SU-DHL-6 (cell line): ENCODE measurements at regions not wholly inside any gene's neighbourhood (a gene's known extent, or its start where the extent isn't known, plus 50 kb on each side); places are given as distances from the start of the nearest gene placed in this dataset.

Experiments used
- H2AFZ ChIP-seq: fragments of 200-600 bp; sonication (generic); 2 replicates; pipeline ENCODE4 v1.6.1; 2014; ENCODE audit warnings: low read depth, mild to moderate bottlenecking, moderate library complexity, mixed read lengths, antibody characterized with exemption, low read length; ENCODE audit not compliant: severe bottlenecking
- H3F3A ChIP-seq: fragments of 200-600 bp; shearing (Covaris generic); 2 replicates; pipeline ENCODE4 v1.6.0; 2016; ENCODE audit warnings: antibody characterized with exemption, mild to moderate bottlenecking; ENCODE audit not compliant: insufficient read depth
- H3K27ac ChIP-seq: fragments of 200-600 bp; sonication (generic); 2 replicates; pipeline ENCODE4 v1.5.1; 2016; ENCODE audit warnings: low read depth, mild to moderate bottlenecking, low read length, moderate library complexity, mixed read lengths
- H3K27me3 ChIP-seq: fragments of 200-600 bp; sonication (generic), shearing (Covaris generic); 2 replicates; pipeline ENCODE4 v1.6.0; 2014; ENCODE audit warnings: mild to moderate bottlenecking, low read length
- H3K36me3 ChIP-seq: fragments of 200-600 bp; sonication (generic); 2 replicates; pipeline ENCODE4 v1.6.1; 2014; ENCODE audit warnings: mild to moderate bottlenecking, low read length, mixed read lengths
- H3K4me2 ChIP-seq: fragments of 300-600, 200-600 bp; shearing (Covaris generic), sonication (generic); 2 replicates; pipeline ENCODE4 v1.6.0; 2014; ENCODE audit warnings: low read length, low read depth, mild to moderate bottlenecking; ENCODE audit not compliant: poor library complexity, severe bottlenecking
- H3K4me3 ChIP-seq: fragments of 200-600 bp; sonication (generic); 2 replicates; pipeline ENCODE4 v1.5.1; 2014; ENCODE audit warnings: antibody characterized with exemption, low read length, mild to moderate bottlenecking, mixed read lengths; ENCODE audit not compliant: insufficient read depth, poor library complexity, severe bottlenecking
- H3K79me2 ChIP-seq: fragments of 200-600 bp; sonication (generic); 2 replicates; pipeline ENCODE4 v1.6.1; 2014; ENCODE audit warnings: mild to moderate bottlenecking, low read length, moderate library complexity; ENCODE audit not compliant: insufficient read depth
- H3K9ac ChIP-seq: fragments of 200-600 bp; sonication (generic); 2 replicates; pipeline ENCODE4 v1.7.0; 2014; ENCODE audit warnings: mild to moderate bottlenecking, low read length
- H3K9me2 ChIP-seq: fragments of 200-600 bp; sonication (generic); replicated peaks from 2 replicates; pipeline ENCODE4 v1.6.1; 2014; ENCODE audit warnings: low read length; ENCODE audit not compliant: insufficient read depth
- H3K9me3 ChIP-seq: fragments of 200-600 bp; sonication (generic); 2 replicates; pipeline ENCODE4 v1.6.1; 2014; ENCODE audit warnings: low read length, mixed read lengths; ENCODE audit not compliant: insufficient read depth
- H4K20me1 ChIP-seq: fragments of 200-600 bp; sonication (generic); 2 replicates; pipeline ENCODE4 v1.6.1; 2014; ENCODE audit warnings: low read depth, mild to moderate bottlenecking, antibody characterized with exemption, low read length, moderate library complexity, mixed read lengths
- CTCF ChIP-seq: fragments of 200-600 bp; sonication (generic); IDR thresholded peaks from one replicate; pipeline ENCODE4 v1.5.1; 2017; ENCODE audit warnings: antibody characterized with exemption, mild to moderate bottlenecking, low read length, moderate library complexity; ENCODE audit not compliant: insufficient read depth, poor library complexity, severe bottlenecking
- EZH2phosphoT487 ChIP-seq: fragments of 200-600 bp; sonication (generic), shearing (Covaris generic); conservative IDR thresholded peaks from 2 replicates; pipeline ENCODE4 v1.6.1; 2018; ENCODE audit warnings: mild to moderate bottlenecking, antibody characterized with exemption, low read length, moderate library complexity, mixed read lengths

- no peaks in the 10 kb centered on the region for H3F3A ChIP-seq
Measured at GRCh38 chr7:34236839-34237492, 331.6 kb downstream of the BMPER start.

GRCh38 chr7:34237493-34237849 lies 332.1 kb downstream of the BMPER start:
- Histone ChIP-seq H3K9ac (no peak overlapping the region), H3K4me2 (no peak overlapping the region), H3K27me3 (no peaks in the 10 kb centered on the region), H3K36me3 (no peaks in the 10 kb centered on the region), H3K4me3 (no peak overlapping the region), H3F3A (no peaks in the 10 kb centered on the region), H3K9me2 (no peaks in the 10 kb centered on the region), H2AFZ (no peak overlapping the region), H3K27ac (no peak overlapping the region), H4K20me1 (no peaks in the 10 kb centered on the region), H3K79me2 (no peaks in the 10 kb centered on the region), H3K9me3 (no peaks in the 10 kb centered on the region)
- TF ChIP-seq CTCF (no peak), EZH2phosphoT487 (no peak)

More at GRCh38 chr7:34236839-34237492, 331.6 kb downstream of the BMPER start:
- Histone ChIP-seq H3K27ac (no peak overlapping the region), H2AFZ (no peak overlapping the region), H3K4me2 (no peak overlapping the region), H3K4me3 (no peak overlapping the region), H4K20me1 (no peaks in the 10 kb centered on the region), H3K79me2 (no peaks in the 10 kb centered on the region), H3K36me3 (no peaks in the 10 kb centered on the region), H3K9ac (no peak overlapping the region), H3K27me3 (no peaks in the 10 kb centered on the region), H3K9me2 (no peaks in the 10 kb centered on the region), H3K9me3 (no peaks in the 10 kb centered on the region)
- no peak for TF ChIP-seq EZH2phosphoT487
- no peak for TF ChIP-seq CTCF

GRCh38 chr7:34240417-34240816 lies 335.1 kb downstream of the BMPER start:
- Histone ChIP-seq H3K27ac (no peak overlapping the region), H3F3A (no peaks in the 10 kb centered on the region), H3K4me3 (no peak overlapping the region), H3K36me3 (no peaks in the 10 kb centered on the region), H3K9me3 (no peaks in the 10 kb centered on the region), H2AFZ (no peak overlapping the region), H3K27me3 (no peaks in the 10 kb centered on the region), H3K79me2 (no peaks in the 10 kb centered on the region), H3K9me2 (no peaks in the 10 kb centered on the region), H3K4me2 (no peak overlapping the region), H3K9ac (no peak overlapping the region), H4K20me1 (no peaks in the 10 kb centered on the region)
- TF ChIP-seq CTCF (no peak), EZH2phosphoT487 (no peak)
